ENCODE measurements at regions not wholly inside any gene's neighbourhood (a gene's known extent, or its start where the extent isn't known, plus 50 kb on each side); places are given as distances from the start of the nearest gene placed in this dataset.

- no peak for TF ChIP-seq CTCF (IDR thresholded peaks at IDR 0.05)
- no peak for TF ChIP-seq POLR2A (IDR thresholded peaks at IDR 0.05)
These were observed 102.6 kb upstream of the MLN start for GRCh38 chr6:33906439-33906838.

Data from adrenal gland (tissue), 5 donors.